VCaP (cell line): ENCODE measurements at regions not wholly inside any gene's neighbourhood (a gene's known extent, or its start where the extent isn't known, plus 50 kb on each side); places are given as distances from the start of the nearest gene placed in this dataset.

ENCODE experiments used
- H3K27ac ChIP-seq: fragments of 450-650 bp; 2 replicates; pipeline ENCODE4 v1.5.1; 2017
- TF ChIP-seq, protein P1 (sequence below): fragments of 450-650 bp; conservative IDR thresholded peaks from 2 replicates; pipeline ENCODE4 v1.5.1; 2017; ENCODE audit warnings: mild to moderate bottlenecking, moderate library complexity

DNA sequence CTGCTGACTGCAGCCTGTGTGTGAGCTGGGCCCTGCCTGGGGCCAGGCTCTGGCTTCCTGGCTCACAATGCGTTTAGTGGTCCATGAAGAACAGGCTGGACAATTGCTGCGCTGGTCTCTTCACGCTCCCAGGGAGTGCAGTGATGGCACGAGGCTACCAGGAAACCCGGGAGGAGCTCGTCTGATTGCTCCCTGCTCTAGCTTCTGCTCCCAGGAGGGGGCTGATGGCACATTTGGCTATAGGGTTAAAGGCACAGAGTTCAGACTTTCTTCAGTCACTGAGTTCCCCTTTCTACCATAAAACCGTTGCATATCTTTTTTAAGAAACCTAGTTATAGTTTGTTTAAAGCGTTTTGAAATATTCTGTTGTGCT is 60.1 kb downstream of the KCNF1 start:
- no peak overlapping the region for H3K27ac ChIP-seq
- TF ChIP-seq, protein P1, sequence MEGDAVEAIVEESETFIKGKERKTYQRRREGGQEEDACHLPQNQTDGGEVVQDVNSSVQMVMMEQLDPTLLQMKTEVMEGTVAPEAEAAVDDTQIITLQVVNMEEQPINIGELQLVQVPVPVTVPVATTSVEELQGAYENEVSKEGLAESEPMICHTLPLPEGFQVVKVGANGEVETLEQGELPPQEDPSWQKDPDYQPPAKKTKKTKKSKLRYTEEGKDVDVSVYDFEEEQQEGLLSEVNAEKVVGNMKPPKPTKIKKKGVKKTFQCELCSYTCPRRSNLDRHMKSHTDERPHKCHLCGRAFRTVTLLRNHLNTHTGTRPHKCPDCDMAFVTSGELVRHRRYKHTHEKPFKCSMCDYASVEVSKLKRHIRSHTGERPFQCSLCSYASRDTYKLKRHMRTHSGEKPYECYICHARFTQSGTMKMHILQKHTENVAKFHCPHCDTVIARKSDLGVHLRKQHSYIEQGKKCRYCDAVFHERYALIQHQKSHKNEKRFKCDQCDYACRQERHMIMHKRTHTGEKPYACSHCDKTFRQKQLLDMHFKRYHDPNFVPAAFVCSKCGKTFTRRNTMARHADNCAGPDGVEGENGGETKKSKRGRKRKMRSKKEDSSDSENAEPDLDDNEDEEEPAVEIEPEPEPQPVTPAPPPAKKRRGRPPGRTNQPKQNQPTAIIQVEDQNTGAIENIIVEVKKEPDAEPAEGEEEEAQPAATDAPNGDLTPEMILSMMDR: no peak

DNA sequence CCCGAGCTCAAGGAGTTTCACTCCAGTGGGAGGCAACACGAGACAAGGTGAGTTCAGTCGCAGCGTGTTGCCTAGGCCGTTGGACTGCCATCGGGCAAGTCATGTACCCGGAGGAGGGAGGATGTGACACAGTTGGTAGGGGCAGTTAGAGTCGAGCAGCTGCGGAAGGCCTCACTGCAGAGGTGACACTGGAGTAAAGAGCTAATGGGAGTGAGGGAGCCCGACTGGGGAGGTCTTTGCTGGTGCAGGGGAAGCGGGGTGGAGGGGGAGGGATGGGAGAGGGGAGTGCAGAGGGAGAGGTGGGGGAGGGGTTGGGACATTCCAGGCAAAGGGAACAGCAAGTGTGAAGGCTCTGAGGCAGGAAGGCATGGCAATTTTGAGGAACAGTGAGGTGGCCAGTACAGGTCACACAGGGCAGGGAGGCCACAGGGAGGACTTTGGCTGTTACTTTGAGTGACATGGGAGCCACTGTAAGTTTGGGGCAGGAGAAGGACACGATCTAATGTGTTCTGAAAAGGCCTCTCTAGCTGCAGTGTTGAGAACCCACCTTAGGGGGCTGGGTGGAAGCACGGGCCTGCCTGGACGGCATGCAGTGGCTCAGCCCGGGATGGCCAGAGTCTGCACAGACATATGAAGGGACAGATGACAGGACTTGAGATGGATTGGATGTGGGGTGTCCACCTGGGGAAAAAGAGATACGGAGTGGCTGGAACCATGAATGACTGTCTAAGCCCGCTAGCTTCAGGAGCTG is 61.1 kb downstream of the KCNF1 start:
- TF ChIP-seq, protein P1: no peak
- no peak overlapping the region for H3K27ac ChIP-seq

DNA sequence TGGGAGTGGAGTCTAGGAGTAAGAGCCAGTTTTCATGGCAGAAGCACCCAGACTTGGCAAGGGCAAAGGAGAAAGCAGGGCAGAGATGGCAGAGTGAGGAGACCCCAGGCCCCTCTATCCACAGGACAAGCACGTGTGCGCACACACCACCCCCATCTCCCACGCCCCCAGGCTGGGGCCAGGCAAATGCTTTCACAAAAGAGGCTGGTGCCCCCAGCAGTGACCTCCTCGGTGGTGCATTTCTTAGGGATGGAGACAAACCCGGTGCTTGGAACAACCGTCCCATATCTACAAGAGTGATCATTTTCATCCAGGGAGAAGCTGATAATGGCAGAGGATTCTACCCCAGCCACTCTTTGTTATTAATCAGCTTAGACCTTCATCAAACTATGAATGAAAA is 62.0 kb downstream of the KCNF1 start:
- TF ChIP-seq, protein P1: no peak
- H3K27ac ChIP-seq: no peak overlapping the region

DNA sequence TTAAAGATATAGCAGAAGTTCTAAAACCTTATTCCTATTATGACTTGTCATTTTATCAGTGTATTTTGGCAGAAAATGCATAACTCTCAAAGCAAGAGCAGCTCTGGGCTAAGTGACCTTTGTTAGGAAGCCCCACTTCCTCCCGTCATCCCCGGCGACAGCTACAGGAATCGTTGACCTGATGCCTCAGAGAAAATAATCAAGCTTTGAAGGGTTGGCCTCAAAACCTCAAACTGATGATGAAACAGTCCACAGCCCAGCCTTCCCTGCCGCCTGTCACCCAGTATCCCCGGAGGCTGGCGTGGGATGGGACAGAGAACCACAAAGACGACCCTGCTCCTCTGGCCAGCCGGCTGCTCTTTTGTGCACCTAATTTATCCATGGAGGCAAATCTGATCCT is 65.3 kb downstream of the KCNF1 start:
- no peak overlapping the region for H3K27ac ChIP-seq
- TF ChIP-seq, protein P1: no peak

DNA sequence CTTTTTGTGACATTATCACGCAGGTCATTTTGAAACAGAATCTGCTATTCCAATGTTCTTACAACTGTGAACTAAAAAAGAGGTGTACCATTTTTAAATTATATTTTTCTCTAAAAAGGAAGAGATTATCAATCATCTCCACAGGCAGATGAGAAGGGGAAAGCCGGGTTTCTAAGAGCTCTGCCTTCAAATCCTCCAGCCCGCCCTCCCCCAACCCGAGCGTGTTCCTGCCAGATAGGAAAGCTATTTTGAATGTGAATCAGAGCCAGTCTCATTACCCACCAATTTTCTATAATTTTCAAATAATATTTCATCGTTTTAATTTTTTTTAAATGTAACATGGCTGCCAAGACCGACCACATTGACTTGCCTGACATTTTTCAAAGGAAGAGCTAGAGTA is 65.9 kb downstream of the KCNF1 start:
- TF ChIP-seq, protein P1: no peak
- no peak overlapping the region for H3K27ac ChIP-seq

DNA sequence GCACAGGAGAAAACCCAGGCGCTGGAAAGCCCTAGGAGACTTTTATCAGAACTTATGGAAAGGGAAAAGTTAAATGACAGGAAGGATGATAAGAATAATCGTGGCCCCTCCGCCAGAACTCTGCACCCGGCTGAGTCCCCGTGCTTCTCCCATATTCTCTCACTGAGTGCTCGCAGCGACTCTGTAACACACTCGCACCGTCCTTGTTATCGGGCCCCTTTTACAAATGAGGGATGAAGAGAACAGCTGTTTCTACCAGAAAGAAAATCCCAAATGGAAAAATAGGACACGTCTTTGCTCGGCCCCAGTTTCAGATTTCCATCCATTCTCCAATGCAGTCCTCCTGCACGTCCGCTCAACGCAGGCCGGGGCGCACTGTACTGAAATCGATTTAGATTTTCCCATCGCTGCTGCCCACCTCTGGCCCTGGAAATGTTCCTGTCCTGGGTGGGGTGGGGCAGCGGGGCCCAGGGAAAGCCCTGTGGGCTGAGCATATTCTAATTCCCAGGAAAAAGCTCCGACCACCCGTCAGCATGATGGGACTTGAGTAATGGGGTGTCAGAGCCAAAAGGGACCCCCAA is 66.4 kb downstream of the KCNF1 start:
- TF ChIP-seq, protein P1: no peak
- no peak overlapping the region for H3K27ac ChIP-seq

DNA sequence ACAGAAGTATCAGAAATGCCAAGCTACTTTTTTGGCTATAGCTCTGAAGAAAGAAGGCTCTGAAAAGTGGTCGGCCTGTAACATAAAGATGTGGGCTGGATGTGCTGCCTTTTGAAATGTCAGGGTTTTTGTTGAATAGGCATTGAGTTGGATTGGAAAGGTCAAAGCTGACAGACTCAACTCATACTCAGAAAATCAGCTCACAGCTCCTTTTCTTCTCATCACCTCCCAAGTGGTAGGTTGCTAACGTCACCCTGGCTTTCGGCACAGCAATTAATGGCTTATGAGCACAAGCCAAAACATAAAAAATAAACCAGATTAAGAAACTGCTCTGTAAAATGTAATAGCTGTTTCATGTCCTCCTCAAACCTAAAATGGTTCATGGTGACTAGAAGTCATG is 68.3 kb downstream of the KCNF1 start:
- TF ChIP-seq, protein P1: no peak
- H3K27ac ChIP-seq: no peak overlapping the region
